ENCODE measurements at regions not wholly inside any gene's neighbourhood (a gene's known extent, or its start where the extent isn't known, plus 50 kb on each side); places are given as distances from the start of the nearest gene placed in this dataset.
"Not testable (repeated sequence)": the region's sequence is repeated elsewhere in the genome, so short reads cannot be mapped to it uniquely, and the experiment has no call there.

GRCh38 chr5:179451828-179452196, 98.5 kb upstream of the RUFY1 start:
- DNase-seq (ENCODE audit: low read depth): no peak
- H3K4me3 ChIP-seq (ENCODE audit: low read length): no peak overlapping the region
- no peak for TF ChIP-seq CTCF (conservative IDR thresholded peaks at IDR 0.05; ENCODE audit: low read depth, low read length)

GRCh38 chr5:179451114-179451827, 99.1 kb upstream of the RUFY1 start:
- no peak overlapping the region for H3K4me3 ChIP-seq (ENCODE audit: low read length)
- DNase-seq (ENCODE audit: low read depth): no peak
- TF ChIP-seq CTCF (conservative IDR thresholded peaks at IDR 0.05; ENCODE audit: low read depth, low read length): no peak

GRCh38 chr5:179449950-179450349, 100.4 kb upstream of the RUFY1 start:
- H3K4me3 ChIP-seq (ENCODE audit: low read length); DNase-seq (ENCODE audit: low read depth): not testable (repeated sequence)

- DNase-seq (ENCODE audit: low read depth); H3K4me3 ChIP-seq (ENCODE audit: low read length): not testable (repeated sequence)
Observed at GRCh38 chr5:179448282-179448681, 102.1 kb upstream of the RUFY1 start.

GRCh38 chr5:179442289-179442688, 97.0 kb upstream of the ADAMTS2 start:
- not testable (repeated sequence) for H3K4me3 ChIP-seq (ENCODE audit: low read length); DNase-seq (ENCODE audit: low read depth)

GRCh38 chr5:179439181-179439985, 94.1 kb upstream of the ADAMTS2 start:
- no peak for TF ChIP-seq CTCF (conservative IDR thresholded peaks at IDR 0.05; ENCODE audit: low read depth, low read length)
- DNase-seq (ENCODE audit: low read depth): no peak
- H3K4me3 ChIP-seq (ENCODE audit: low read length): no peak overlapping the region

- no peak for DNase-seq (ENCODE audit: low read depth)
- TF ChIP-seq CTCF (conservative IDR thresholded peaks at IDR 0.05; ENCODE audit: low read depth, low read length): no peak
- H3K4me3 ChIP-seq (ENCODE audit: low read length): no peak overlapping the region
Observed at GRCh38 chr5:179438461-179438860, 93.2 kb upstream of the ADAMTS2 start.

- TF ChIP-seq CTCF (conservative IDR thresholded peaks at IDR 0.05; ENCODE audit: low read depth, low read length): no peak
- H3K4me3 ChIP-seq (ENCODE audit: low read length): no peak overlapping the region
- DNase-seq (ENCODE audit: low read depth): no peak
Observed at GRCh38 chr5:179438011-179438441, 92.8 kb upstream of the ADAMTS2 start.

Data from retinal pigment epithelial cell (primary cell).